Transverse colon (tissue), 4 donors: ENCODE measurements at regions not wholly inside any gene's neighbourhood (a gene's known extent, or its start where the extent isn't known, plus 50 kb on each side); places are given as distances from the start of the nearest gene placed in this dataset.

Source experiments
- POLR2AphosphoS5 ChIP-seq, 3 donors: sonication (generic); formaldehyde crosslinking; IDR thresholded peaks; one replicate each; pipeline ENCODE4 v1.6.1; 2016; ENCODE audit warnings: antibody characterized with exemption in 3 of 3
- TF ChIP-seq, protein P1 (sequence below), 5 experiments: fragments of 200-600 bp in 3 of 5; fragments of 450-650 bp in 2 of 5; sonication (generic) in 3 of 5; IDR thresholded peaks; 1 replicate in 2 of 5; 2 replicates in 3 of 5; pipeline ENCODE4 v1.5.1; 2016 to 2017; ENCODE audit warnings: antibody characterized with exemption in 5 of 5, inconsistent platforms in 3 of 5, mild to moderate bottlenecking in 2 of 5, moderate library complexity in 1 of 5

GRCh38 chr6:101015541-101015940 is 134.4 kb upstream of the ASCC3 start:
- TF ChIP-seq, protein P1, sequence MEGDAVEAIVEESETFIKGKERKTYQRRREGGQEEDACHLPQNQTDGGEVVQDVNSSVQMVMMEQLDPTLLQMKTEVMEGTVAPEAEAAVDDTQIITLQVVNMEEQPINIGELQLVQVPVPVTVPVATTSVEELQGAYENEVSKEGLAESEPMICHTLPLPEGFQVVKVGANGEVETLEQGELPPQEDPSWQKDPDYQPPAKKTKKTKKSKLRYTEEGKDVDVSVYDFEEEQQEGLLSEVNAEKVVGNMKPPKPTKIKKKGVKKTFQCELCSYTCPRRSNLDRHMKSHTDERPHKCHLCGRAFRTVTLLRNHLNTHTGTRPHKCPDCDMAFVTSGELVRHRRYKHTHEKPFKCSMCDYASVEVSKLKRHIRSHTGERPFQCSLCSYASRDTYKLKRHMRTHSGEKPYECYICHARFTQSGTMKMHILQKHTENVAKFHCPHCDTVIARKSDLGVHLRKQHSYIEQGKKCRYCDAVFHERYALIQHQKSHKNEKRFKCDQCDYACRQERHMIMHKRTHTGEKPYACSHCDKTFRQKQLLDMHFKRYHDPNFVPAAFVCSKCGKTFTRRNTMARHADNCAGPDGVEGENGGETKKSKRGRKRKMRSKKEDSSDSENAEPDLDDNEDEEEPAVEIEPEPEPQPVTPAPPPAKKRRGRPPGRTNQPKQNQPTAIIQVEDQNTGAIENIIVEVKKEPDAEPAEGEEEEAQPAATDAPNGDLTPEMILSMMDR (IDR thresholded peaks at IDR 0.05) = no peak
- no peak for TF ChIP-seq POLR2AphosphoS5 (IDR thresholded peaks at IDR 0.05)
